ENCODE measurements at regions not wholly inside any gene's neighbourhood (a gene's known extent, or its start where the extent isn't known, plus 50 kb on each side); places are given as distances from the start of the nearest gene placed in this dataset.

DNA sequence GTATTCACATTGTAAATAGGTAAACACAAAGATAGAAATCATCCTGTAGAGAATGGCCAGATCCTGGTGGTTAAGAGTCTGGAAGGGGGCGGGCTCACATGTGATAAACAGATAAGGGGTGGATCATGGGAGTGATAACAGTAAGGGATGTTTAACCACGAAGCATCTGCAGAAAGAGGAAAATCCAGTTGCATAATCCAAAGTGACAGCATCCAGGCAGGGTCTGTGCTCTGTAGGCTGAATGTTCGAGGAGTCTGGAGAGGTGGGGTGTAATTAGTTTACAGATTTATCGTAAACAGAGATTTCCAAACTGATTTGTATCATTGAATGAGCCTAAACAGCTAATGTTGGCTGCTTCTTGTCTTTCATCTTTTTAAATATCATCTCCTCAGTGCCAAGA, 1009.8 kb upstream of the SLIT2 start:
- Histone ChIP-seq H3K36me3 (no peaks in the 10 kb centered on the region), H3K27ac (no peak overlapping the region), H3K4me3 (no peak overlapping the region), H3K9me3 (no peaks in the 10 kb centered on the region), H3K27me3 (no peaks in the 10 kb centered on the region), H3K4me1 (no peaks in the 10 kb centered on the region)
- ATAC-seq = no peak
- TF ChIP-seq EP300 (IDR thresholded peaks at IDR 0.05) (no peak), POLR2A (IDR thresholded peaks at IDR 0.05) (no peak), POLR2AphosphoS5 (IDR thresholded peaks at IDR 0.05) (no peak)
- TF ChIP-seq, protein P1, sequence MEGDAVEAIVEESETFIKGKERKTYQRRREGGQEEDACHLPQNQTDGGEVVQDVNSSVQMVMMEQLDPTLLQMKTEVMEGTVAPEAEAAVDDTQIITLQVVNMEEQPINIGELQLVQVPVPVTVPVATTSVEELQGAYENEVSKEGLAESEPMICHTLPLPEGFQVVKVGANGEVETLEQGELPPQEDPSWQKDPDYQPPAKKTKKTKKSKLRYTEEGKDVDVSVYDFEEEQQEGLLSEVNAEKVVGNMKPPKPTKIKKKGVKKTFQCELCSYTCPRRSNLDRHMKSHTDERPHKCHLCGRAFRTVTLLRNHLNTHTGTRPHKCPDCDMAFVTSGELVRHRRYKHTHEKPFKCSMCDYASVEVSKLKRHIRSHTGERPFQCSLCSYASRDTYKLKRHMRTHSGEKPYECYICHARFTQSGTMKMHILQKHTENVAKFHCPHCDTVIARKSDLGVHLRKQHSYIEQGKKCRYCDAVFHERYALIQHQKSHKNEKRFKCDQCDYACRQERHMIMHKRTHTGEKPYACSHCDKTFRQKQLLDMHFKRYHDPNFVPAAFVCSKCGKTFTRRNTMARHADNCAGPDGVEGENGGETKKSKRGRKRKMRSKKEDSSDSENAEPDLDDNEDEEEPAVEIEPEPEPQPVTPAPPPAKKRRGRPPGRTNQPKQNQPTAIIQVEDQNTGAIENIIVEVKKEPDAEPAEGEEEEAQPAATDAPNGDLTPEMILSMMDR (IDR thresholded peaks at IDR 0.05) = no peak
- 78 to 84% methylated on average over 4 of the region's 4 CpGs for WGBS, 2 donors (ENCODE audit: low coverage in 1 of 2)

DNA sequence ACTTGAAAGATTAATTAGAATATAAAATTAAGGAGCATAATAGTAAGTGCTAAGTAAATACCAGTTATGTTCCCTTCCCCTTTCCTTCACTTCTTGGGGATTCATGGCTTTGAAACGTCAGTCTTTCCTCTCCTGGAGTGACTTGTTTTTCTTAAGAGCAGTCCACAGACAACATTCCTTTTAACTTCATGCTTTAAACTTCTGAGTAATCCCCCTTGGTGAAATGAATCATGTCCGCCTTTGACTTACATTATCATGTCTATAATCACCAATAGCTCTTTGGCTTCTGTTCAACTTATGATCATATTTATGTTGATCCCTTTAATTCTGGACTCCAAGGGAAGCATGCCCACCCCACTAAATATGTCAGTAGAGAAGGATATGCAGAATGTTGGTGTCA, 1012.1 kb upstream of the SLIT2 start:
- Histone ChIP-seq H3K4me1 (no peaks in the 10 kb centered on the region), H3K9me3 (no peaks in the 10 kb centered on the region), H3K27ac (no peak overlapping the region), H3K27me3 (no peaks in the 10 kb centered on the region), H3K4me3 (no peak overlapping the region), H3K36me3 (no peaks in the 10 kb centered on the region)
- TF ChIP-seq POLR2A (IDR thresholded peaks at IDR 0.05) = no peak
- TF ChIP-seq POLR2AphosphoS5 (IDR thresholded peaks at IDR 0.05) = no peak
- TF ChIP-seq, protein P1 (IDR thresholded peaks at IDR 0.05) = no peak
- no peak for TF ChIP-seq EP300 (IDR thresholded peaks at IDR 0.05)
- WGBS, 2 donors (ENCODE audit: low coverage in 1 of 2) = 82 to 85% methylated on average over 2 of the region's 2 CpGs
- ATAC-seq = no peak

DNA sequence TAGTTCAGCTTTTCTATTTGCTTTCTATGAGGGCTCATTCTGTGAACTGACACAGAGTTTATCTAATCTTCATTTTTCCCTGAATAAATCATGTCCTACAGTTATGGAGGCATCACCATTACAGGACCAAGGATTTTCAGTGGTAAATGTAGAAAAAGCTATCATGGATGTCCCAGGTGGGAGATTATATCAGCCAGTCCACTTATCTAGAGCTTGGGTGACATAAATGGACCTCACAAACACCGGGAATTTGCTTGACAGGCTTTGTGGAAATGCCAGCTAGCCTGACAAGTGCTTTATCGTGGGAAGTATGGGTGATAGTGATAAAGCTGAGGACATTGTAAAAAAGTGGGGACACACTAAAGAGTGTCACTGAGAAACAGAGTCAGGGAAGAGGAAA, 1015.2 kb upstream of the SLIT2 start:
- H3K27ac ChIP-seq = no peak overlapping the region

DNA sequence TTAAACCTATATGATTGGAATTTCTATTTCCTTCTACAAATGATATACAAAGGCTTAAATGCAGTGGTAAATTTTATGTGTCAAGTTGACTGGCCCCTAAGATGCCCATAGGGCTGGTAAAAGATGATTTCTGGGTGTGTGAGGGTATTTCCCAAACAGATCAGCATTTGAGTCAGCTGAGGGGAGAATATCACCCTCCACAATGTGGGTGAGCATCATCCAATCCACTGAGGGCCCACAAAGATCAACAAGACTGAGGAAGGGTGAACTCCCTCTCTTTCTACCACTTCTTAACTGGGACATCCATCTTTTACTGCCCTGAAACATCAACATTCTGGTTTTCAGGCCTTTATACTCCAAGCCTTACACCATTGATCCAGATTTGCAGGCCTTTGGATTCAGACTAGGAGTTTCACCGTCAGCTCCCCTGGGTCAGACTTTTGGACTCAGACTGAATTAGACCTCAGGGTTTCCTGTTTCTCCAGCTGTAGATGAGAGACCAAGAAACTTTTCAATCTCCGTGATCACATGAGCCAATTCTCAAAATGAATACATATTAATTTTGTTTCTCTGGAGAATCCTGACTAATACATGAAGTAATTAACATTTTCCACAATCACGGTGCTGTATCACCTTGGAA, 1020.7 kb upstream of the SLIT2 start:
- ATAC-seq = no peak
- H3K4me1 ChIP-seq = no peaks in the 10 kb centered on the region
- H3K36me3 ChIP-seq = no peaks in the 10 kb centered on the region
- WGBS, 2 donors (ENCODE audit: low coverage in 1 of 2) = 44 to 57% methylated on average over 3 of the region's 3 CpGs
- H3K9me3 ChIP-seq = no peaks in the 10 kb centered on the region
- no peak overlapping the region for H3K27ac ChIP-seq
- no peak for TF ChIP-seq POLR2A (IDR thresholded peaks at IDR 0.05)
- TF ChIP-seq, protein P1 (IDR thresholded peaks at IDR 0.05) = no peak
- TF ChIP-seq POLR2AphosphoS5 (IDR thresholded peaks at IDR 0.05) = no peak
- TF ChIP-seq EP300 (IDR thresholded peaks at IDR 0.05) = no peak
- H3K27me3 ChIP-seq = no peaks in the 10 kb centered on the region
- H3K4me3 ChIP-seq = no peak overlapping the region

More for the DNA sequence above, 1015.2 kb upstream of the SLIT2 start:
- ATAC-seq = no peak
- Histone ChIP-seq H3K36me3 (no peaks in the 10 kb centered on the region), H3K27me3 (no peaks in the 10 kb centered on the region), H3K9me3 (no peaks in the 10 kb centered on the region), H3K4me1 (no peaks in the 10 kb centered on the region), H3K4me3 (no peak overlapping the region)
- no peak for TF ChIP-seq EP300 (IDR thresholded peaks at IDR 0.05)
- no peak for TF ChIP-seq POLR2AphosphoS5 (IDR thresholded peaks at IDR 0.05)
- TF ChIP-seq POLR2A (IDR thresholded peaks at IDR 0.05) = no peak
- TF ChIP-seq, protein P1 (IDR thresholded peaks at IDR 0.05) = no peak
- WGBS, 2 donors (ENCODE audit: low coverage in 1 of 2) = 53 to 100% methylated on average over 1 to 2 of the region's 2 CpGs

DNA sequence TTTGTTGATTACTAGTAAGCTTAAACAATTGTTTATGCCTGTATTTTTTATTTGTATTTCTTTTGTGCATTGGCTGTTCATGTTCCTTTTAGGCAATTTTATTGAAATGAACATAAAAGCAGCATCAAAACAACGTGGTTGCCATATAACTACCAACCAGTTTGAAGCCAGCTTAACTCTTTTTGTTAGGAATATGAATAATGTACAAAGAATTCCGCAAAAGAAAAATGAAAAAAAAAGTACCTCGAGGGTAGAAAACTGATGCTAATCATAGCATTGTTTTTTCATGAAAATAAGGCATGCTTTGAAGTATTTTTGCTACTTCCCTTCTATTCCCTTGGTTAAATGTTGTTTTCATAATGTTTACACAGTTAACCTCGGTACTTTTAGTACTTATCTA, 1024.0 kb upstream of the SLIT2 start:
- Histone ChIP-seq H3K27me3 (no peaks in the 10 kb centered on the region), H3K4me1 (no peaks in the 10 kb centered on the region), H3K27ac (no peak overlapping the region), H3K9me3 (no peaks in the 10 kb centered on the region), H3K4me3 (no peak overlapping the region), H3K36me3 (no peaks in the 10 kb centered on the region)
- no peak for TF ChIP-seq POLR2AphosphoS5 (IDR thresholded peaks at IDR 0.05)
- TF ChIP-seq POLR2A (IDR thresholded peaks at IDR 0.05) = no peak
- TF ChIP-seq, protein P1 (IDR thresholded peaks at IDR 0.05) = no peak
- TF ChIP-seq EP300 (IDR thresholded peaks at IDR 0.05) = no peak
- no peak for ATAC-seq
- WGBS, 2 donors (ENCODE audit: low coverage in 1 of 2) = 56 to 64% methylated on average over 4 of the region's 4 CpGs
